ENCODE measurements at regions not wholly inside any gene's neighbourhood (a gene's known extent, or its start where the extent isn't known, plus 50 kb on each side); places are given as distances from the start of the nearest gene placed in this dataset.

GRCh38 chr9:7376833-7377232, 422.7 kb downstream of the DMAC1 start:
- POLR2A ChIA-PET: interaction anchor here (0.7 kb wide), 1 partner anchor 62 kb away, joined by 3 read pairs; no protein-coding TSS in a partner anchor

GRCh38 chr9:7376213-7376612, 423.4 kb downstream of the DMAC1 start:
- H3K4me3 ChIP-seq (ENCODE audit: low read depth, low read length, poor library complexity, severe bottlenecking): no peak overlapping the region
- no peak overlapping the region for H3K27ac ChIP-seq (ENCODE audit: low read depth, low read length, poor library complexity, severe bottlenecking)
- H2AFZ ChIP-seq (ENCODE audit: low read length): no peak overlapping the region
- no peaks in the 10 kb centered on the region for H3K9me3 ChIP-seq (ENCODE audit: low read length)
- POLR2A ChIA-PET: interaction anchor here (0.6 to 0.7 kb wide), 2 partner anchors 62 to 250 kb away, joined by 3 to 4 read pairs; no protein-coding TSS in a partner anchor
- no peaks in the 10 kb centered on the region for H4K20me1 ChIP-seq (ENCODE audit: insufficient read depth, low read length)
- CTCF ChIA-PET (ENCODE audit: unreplicated experiment): no interaction called here
- no peaks in the 10 kb centered on the region for H3K4me1 ChIP-seq (ENCODE audit: insufficient read depth, low read length, poor library complexity, severe bottlenecking)
- DNase-seq (ENCODE audit: low spot score): no peak
- no peaks in the 10 kb centered on the region for H3K36me3 ChIP-seq (ENCODE audit: insufficient read depth, low read length)
- TF ChIP-seq CTCF (conservative IDR thresholded peaks at IDR 0.05; ENCODE audit: low read length): no peak
- no TSS peak for BruUV-seq (replicated peaks)
- H3K9me2 ChIP-seq (ENCODE audit: insufficient read depth, low read length): no peaks in the 10 kb centered on the region
- H3K4me2 ChIP-seq (ENCODE audit: low read length): no peak overlapping the region
- no peaks in the 10 kb centered on the region for H3K79me2 ChIP-seq (ENCODE audit: insufficient read depth, low read depth, low read length)
- intact Hi-C loops (cut with micrococcal nuclease; ENCODE audit: unreplicated experiment): no loop called here

More at GRCh38 chr9:7376833-7377232, 422.7 kb downstream of the DMAC1 start:
- Histone ChIP-seq H3K36me3 (ENCODE audit: insufficient read depth, low read length) (no peaks in the 10 kb centered on the region), H3K9me3 (ENCODE audit: low read length) (no peaks in the 10 kb centered on the region), H4K20me1 (ENCODE audit: insufficient read depth, low read length) (no peaks in the 10 kb centered on the region), H3K9me2 (ENCODE audit: insufficient read depth, low read length) (no peaks in the 10 kb centered on the region), H3K27ac (ENCODE audit: low read depth, low read length, poor library complexity, severe bottlenecking) (no peak overlapping the region), H3K4me2 (ENCODE audit: low read length) (no peak overlapping the region), H3K4me1 (ENCODE audit: insufficient read depth, low read length, poor library complexity, severe bottlenecking) (no peaks in the 10 kb centered on the region), H3K79me2 (ENCODE audit: insufficient read depth, low read depth, low read length) (no peaks in the 10 kb centered on the region), H2AFZ (ENCODE audit: low read length) (no peak overlapping the region), H3K4me3 (ENCODE audit: low read depth, low read length, poor library complexity, severe bottlenecking) (no peak overlapping the region)
- intact Hi-C loops (cut with micrococcal nuclease; ENCODE audit: unreplicated experiment): no loop called here
- TF ChIP-seq CTCF (conservative IDR thresholded peaks at IDR 0.05; ENCODE audit: low read length) (no peak), EZH2phosphoT487 (IDR thresholded peaks at IDR 0.05; ENCODE audit: borderline replicate concordance, low read depth, low read length) (no peak)
- no peak for DNase-seq (ENCODE audit: low spot score)
- no TSS peak for BruUV-seq (replicated peaks)
- CTCF ChIA-PET (ENCODE audit: unreplicated experiment): no interaction called here

- H4K20me1 ChIP-seq (ENCODE audit: insufficient read depth, low read length): no peaks in the 10 kb centered on the region
- H3K4me3 ChIP-seq (ENCODE audit: low read depth, low read length, poor library complexity, severe bottlenecking): no peak overlapping the region
- BruUV-seq (replicated peaks): no TSS peak
- intact Hi-C loops (cut with micrococcal nuclease; ENCODE audit: unreplicated experiment): no loop called here
- no peaks in the 10 kb centered on the region for H3K9me2 ChIP-seq (ENCODE audit: insufficient read depth, low read length)
- no peak for DNase-seq (ENCODE audit: low spot score)
- TF ChIP-seq CTCF (conservative IDR thresholded peaks at IDR 0.05; ENCODE audit: low read length): no peak
- TF ChIP-seq EZH2phosphoT487 (IDR thresholded peaks at IDR 0.05; ENCODE audit: borderline replicate concordance, low read depth, low read length): no peak
- H3K36me3 ChIP-seq (ENCODE audit: insufficient read depth, low read length): no peaks in the 10 kb centered on the region
- H3K4me2 ChIP-seq (ENCODE audit: low read length): no peak overlapping the region
- H2AFZ ChIP-seq (ENCODE audit: low read length): no peak overlapping the region
- H3K4me1 ChIP-seq (ENCODE audit: insufficient read depth, low read length, poor library complexity, severe bottlenecking): no peaks in the 10 kb centered on the region
- ChIA-PET CTCF (ENCODE audit: unreplicated experiment) (no interaction called here), POLR2A (no interaction called here)
- H3K27ac ChIP-seq (ENCODE audit: low read depth, low read length, poor library complexity, severe bottlenecking): no peak overlapping the region
- no peaks in the 10 kb centered on the region for H3K9me3 ChIP-seq (ENCODE audit: low read length)
- no peaks in the 10 kb centered on the region for H3K79me2 ChIP-seq (ENCODE audit: insufficient read depth, low read depth, low read length)
Measured at GRCh38 chr9:7375013-7375511, 424.5 kb downstream of the DMAC1 start.
